ENCODE measurements at regions not wholly inside any gene's neighbourhood (a gene's known extent, or its start where the extent isn't known, plus 50 kb on each side); places are given as distances from the start of the nearest gene placed in this dataset.

GRCh38 chr5:1745796-1746370 lies 53.8 kb downstream of the MRPL36 start:
- Histone ChIP-seq H3K4me2 (ENCODE audit: unreplicated experiment) (no peak overlapping the region), H3K9me2 (ENCODE audit: insufficient read depth) (no peaks in the 10 kb centered on the region), H3K79me2 (ENCODE audit: insufficient read depth) (no peaks in the 10 kb centered on the region), H3K9ac (no peak overlapping the region), H3K27me3 (replicated peaks; ENCODE audit: insufficient read depth) (peaks cover 7% of the 10 kb centered on the region; the same call in 1 of the 2 replicates), H3F3A (ENCODE audit: insufficient read depth) (no peaks in the 10 kb centered on the region), H3K36me3 (ENCODE audit: low read depth) (no peaks in the 10 kb centered on the region), H3K9me3 (ENCODE audit: low read depth) (no peaks in the 10 kb centered on the region), H4K20me1 (ENCODE audit: insufficient read depth) (no peaks in the 10 kb centered on the region), H3K4me3 (no peak overlapping the region), H3K27ac (no peak overlapping the region), H3K4me1 (ENCODE audit: insufficient read depth) (no peaks in the 10 kb centered on the region), H2AFZ (no peak overlapping the region)
- 62 to 64% methylated on average over 26 to 29 of the region's 29 CpGs for WGBS, 2 experiments (ENCODE audit: low coverage in 1 of 2, low lambda C conversion rate in 2 of 2, missing lambda C conversion rate in 2 of 2)
- DNase-seq: no peak
- TF ChIP-seq EZH2phosphoT487 (IDR thresholded peaks at IDR 0.05; ENCODE audit: insufficient read depth, low read depth) (no peak), EZH2 (IDR thresholded peaks at IDR 0.05; ENCODE audit: insufficient read depth, poor library complexity, severe bottlenecking) (no peak)
- in situ Hi-C loops (cut with MboI): no loop called here

GRCh38 chr5:1745123-1745795 lies 54.4 kb downstream of the MRPL36 start:
- TF ChIP-seq EZH2 (IDR thresholded peaks at IDR 0.05; ENCODE audit: insufficient read depth, poor library complexity, severe bottlenecking) (no peak), EZH2phosphoT487 (IDR thresholded peaks at IDR 0.05; ENCODE audit: insufficient read depth, low read depth) (no peak)
- no peak overlapping the region for H2AFZ ChIP-seq
- H4K20me1 ChIP-seq (ENCODE audit: insufficient read depth): no peaks in the 10 kb centered on the region
- no peaks in the 10 kb centered on the region for H3K4me1 ChIP-seq (ENCODE audit: insufficient read depth)
- H3K4me3 ChIP-seq: no peak overlapping the region
- H3K27ac ChIP-seq: no peak overlapping the region
- in situ Hi-C loops (cut with MboI): no loop called here
- no peaks in the 10 kb centered on the region for H3K9me2 ChIP-seq (ENCODE audit: insufficient read depth)
- H3K9me3 ChIP-seq (ENCODE audit: low read depth): no peaks in the 10 kb centered on the region
- 71 to 77% methylated on average over 27 to 30 of the region's 30 CpGs for WGBS, 2 experiments (ENCODE audit: low coverage in 1 of 2, low lambda C conversion rate in 2 of 2, missing lambda C conversion rate in 2 of 2)
- H3K27me3 ChIP-seq (replicated peaks; ENCODE audit: insufficient read depth): peaks cover 6% of the 10 kb centered on the region; the same call in 1 of the 2 replicates
- no peak overlapping the region for H3K9ac ChIP-seq
- H3K36me3 ChIP-seq (ENCODE audit: low read depth): no peaks in the 10 kb centered on the region
- H3K79me2 ChIP-seq (ENCODE audit: insufficient read depth): no peaks in the 10 kb centered on the region
- no peak for DNase-seq
- H3F3A ChIP-seq (ENCODE audit: insufficient read depth): no peaks in the 10 kb centered on the region
- no peak overlapping the region for H3K4me2 ChIP-seq (ENCODE audit: unreplicated experiment)

GRCh38 chr5:1744393-1745122 lies 55.1 kb downstream of the MRPL36 start:
- no peak overlapping the region for H3K9ac ChIP-seq
- H3F3A ChIP-seq (ENCODE audit: insufficient read depth): no peaks in the 10 kb centered on the region
- TF ChIP-seq EZH2phosphoT487 (IDR thresholded peaks at IDR 0.05; ENCODE audit: insufficient read depth, low read depth): no peak
- no peak for TF ChIP-seq EZH2 (IDR thresholded peaks at IDR 0.05; ENCODE audit: insufficient read depth, poor library complexity, severe bottlenecking)
- H3K36me3 ChIP-seq (ENCODE audit: low read depth): no peaks in the 10 kb centered on the region
- H3K4me1 ChIP-seq (ENCODE audit: insufficient read depth): no peaks in the 10 kb centered on the region
- H3K9me2 ChIP-seq (ENCODE audit: insufficient read depth): no peaks in the 10 kb centered on the region
- 63 to 64% methylated on average over 21 of the region's 21 CpGs for WGBS, 2 experiments (ENCODE audit: low coverage in 1 of 2, low lambda C conversion rate in 2 of 2, missing lambda C conversion rate in 2 of 2)
- DNase-seq: no peak
- H3K4me2 ChIP-seq (ENCODE audit: unreplicated experiment): no peak overlapping the region
- H3K27me3 ChIP-seq (replicated peaks; ENCODE audit: insufficient read depth): 0 out of 2 replicates have a peak, but pooled peaks cover 5% of the 10 kb centered on the region
- H3K4me3 ChIP-seq: no peak overlapping the region
- no peak overlapping the region for H2AFZ ChIP-seq
- H3K9me3 ChIP-seq (ENCODE audit: low read depth): no peaks in the 10 kb centered on the region
- no peaks in the 10 kb centered on the region for H4K20me1 ChIP-seq (ENCODE audit: insufficient read depth)
- H3K27ac ChIP-seq: no peak overlapping the region
- H3K79me2 ChIP-seq (ENCODE audit: insufficient read depth): no peaks in the 10 kb centered on the region
- in situ Hi-C loops (cut with MboI): no loop called here

GRCh38 chr5:1743769-1744085 lies 55.9 kb downstream of the MRPL36 start:
- Histone ChIP-seq H3K9ac (no peak overlapping the region), H3K4me3 (no peak overlapping the region), H3K79me2 (ENCODE audit: insufficient read depth) (no peaks in the 10 kb centered on the region), H3K36me3 (ENCODE audit: low read depth) (no peaks in the 10 kb centered on the region), H3K4me2 (ENCODE audit: unreplicated experiment) (no peak overlapping the region), H4K20me1 (ENCODE audit: insufficient read depth) (no peaks in the 10 kb centered on the region), H2AFZ (no peak overlapping the region), H3K27ac (no peak overlapping the region), H3K9me3 (ENCODE audit: low read depth) (no peaks in the 10 kb centered on the region), H3K4me1 (ENCODE audit: insufficient read depth) (no peaks in the 10 kb centered on the region), H3K9me2 (ENCODE audit: insufficient read depth) (no peaks in the 10 kb centered on the region), H3F3A (ENCODE audit: insufficient read depth) (no peaks in the 10 kb centered on the region), H3K27me3 (replicated peaks; ENCODE audit: insufficient read depth) (peaks cover 5% of the 10 kb centered on the region; the same call in 1 of the 2 replicates)
- no peak for DNase-seq
- 7 to 14% methylated on average over 5 of the region's 5 CpGs for WGBS, 2 experiments (ENCODE audit: low coverage in 1 of 2, low lambda C conversion rate in 2 of 2, missing lambda C conversion rate in 2 of 2)
- in situ Hi-C loops (cut with MboI): no loop called here
- TF ChIP-seq EZH2phosphoT487 (IDR thresholded peaks at IDR 0.05; ENCODE audit: insufficient read depth, low read depth): no peak
- TF ChIP-seq EZH2 (IDR thresholded peaks at IDR 0.05; ENCODE audit: insufficient read depth, poor library complexity, severe bottlenecking): no peak

Data from GM23248 (cell line).